ENCODE measurements at regions not wholly inside any gene's neighbourhood (a gene's known extent, or its start where the extent isn't known, plus 50 kb on each side); places are given as distances from the start of the nearest gene placed in this dataset.

- Mint-ChIP-seq H3K27ac (no peak overlapping the region), H3K9me3 (no peaks in the 10 kb centered on the region)
Measured at GRCh38 chr7:79590916-79591623, 137.6 kb upstream of the MAGI2 start.

DNA sequence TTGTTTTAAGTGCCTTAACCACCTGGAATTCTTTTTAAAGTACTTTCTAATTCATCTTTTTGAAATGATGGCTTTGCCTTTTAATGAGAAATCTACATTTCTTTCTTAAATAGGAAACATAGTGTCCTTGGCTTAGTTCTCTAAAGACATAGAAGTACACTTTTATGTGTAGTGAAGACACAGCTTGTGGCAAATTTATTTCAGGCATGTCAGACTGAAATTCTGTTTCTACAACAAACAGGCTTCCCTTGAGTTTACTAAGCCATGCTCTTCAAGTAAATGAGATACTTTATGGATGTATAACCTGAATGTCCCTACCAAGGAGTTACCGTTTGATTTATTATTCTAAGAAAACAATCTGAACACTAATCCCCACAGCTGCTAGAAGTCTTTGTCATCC, 136.9 kb upstream of the MAGI2 start:
- H3K36me3 Mint-ChIP-seq, result no peaks in the 10 kb centered on the region
- no peak for ATAC-seq

More at GRCh38 chr7:79590916-79591623, 137.6 kb upstream of the MAGI2 start:
- TF ChIP-seq SOX15 (CRISPR knock-in tag; IDR thresholded peaks at IDR 0.05), result no peak
- no peak for TF ChIP-seq FOXP1 (CRISPR knock-in tag; IDR thresholded peaks at IDR 0.05; ENCODE audit: borderline replicate concordance)
- TF ChIP-seq JUN (CRISPR knock-in tag; IDR thresholded peaks at IDR 0.05), result no peak
- no peak for TF ChIP-seq SMAD4 (CRISPR knock-in tag; IDR thresholded peaks at IDR 0.05)
- Mint-ChIP-seq H3K27me3 (ENCODE audit: low read depth) (no peaks in the 10 kb centered on the region), H3K36me3 (no peaks in the 10 kb centered on the region), H3K4me1 (no peaks in the 10 kb centered on the region), H3K4me3 (no peak overlapping the region)
- POLR2A ChIA-PET, result no interaction called here
- CTCF ChIA-PET, result no interaction called here
- no peak for DNase-seq (ENCODE audit: low spot score)
- ATAC-seq, result no peak

DNA sequence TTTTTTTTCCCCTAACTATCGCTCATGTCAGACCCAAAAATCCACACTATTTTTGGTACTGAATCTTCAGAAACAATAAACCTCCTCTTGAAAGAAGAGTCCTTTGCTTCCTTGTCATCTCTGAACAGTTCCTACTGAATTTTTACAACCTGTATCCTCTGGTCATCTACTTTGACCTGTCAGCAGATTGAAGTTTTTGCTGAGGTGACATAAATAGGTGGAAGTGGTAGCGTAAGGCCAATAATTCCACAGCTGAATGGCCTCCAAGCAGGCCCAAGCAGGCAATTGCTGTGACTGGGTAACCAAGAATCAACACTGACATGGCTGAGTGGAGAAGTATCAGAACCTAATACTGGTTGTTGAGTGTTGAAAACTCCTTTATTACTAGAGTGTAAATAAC, 117.4 kb upstream of the MAGI2 start:
- Mint-ChIP-seq H3K27ac (no peak overlapping the region), H3K9me3 (peaks cover 19% of the 10 kb centered on the region), H3K4me1 (no peaks in the 10 kb centered on the region), H3K36me3 (0 out of 2 replicates have a peak, but pooled peaks cover 4% of the 10 kb centered on the region), H3K4me3 (no peak overlapping the region), H3K27me3 (ENCODE audit: low read depth) (no peaks in the 10 kb centered on the region)
- DNase-seq (ENCODE audit: low spot score), result no peak
- ChIA-PET CTCF (no interaction called here), POLR2A (no interaction called here)
- ATAC-seq, result no peak
- TF ChIP-seq CREM (CRISPR knock-in tag; IDR thresholded peaks at IDR 0.05), result no peak
- TF ChIP-seq, protein P1, sequence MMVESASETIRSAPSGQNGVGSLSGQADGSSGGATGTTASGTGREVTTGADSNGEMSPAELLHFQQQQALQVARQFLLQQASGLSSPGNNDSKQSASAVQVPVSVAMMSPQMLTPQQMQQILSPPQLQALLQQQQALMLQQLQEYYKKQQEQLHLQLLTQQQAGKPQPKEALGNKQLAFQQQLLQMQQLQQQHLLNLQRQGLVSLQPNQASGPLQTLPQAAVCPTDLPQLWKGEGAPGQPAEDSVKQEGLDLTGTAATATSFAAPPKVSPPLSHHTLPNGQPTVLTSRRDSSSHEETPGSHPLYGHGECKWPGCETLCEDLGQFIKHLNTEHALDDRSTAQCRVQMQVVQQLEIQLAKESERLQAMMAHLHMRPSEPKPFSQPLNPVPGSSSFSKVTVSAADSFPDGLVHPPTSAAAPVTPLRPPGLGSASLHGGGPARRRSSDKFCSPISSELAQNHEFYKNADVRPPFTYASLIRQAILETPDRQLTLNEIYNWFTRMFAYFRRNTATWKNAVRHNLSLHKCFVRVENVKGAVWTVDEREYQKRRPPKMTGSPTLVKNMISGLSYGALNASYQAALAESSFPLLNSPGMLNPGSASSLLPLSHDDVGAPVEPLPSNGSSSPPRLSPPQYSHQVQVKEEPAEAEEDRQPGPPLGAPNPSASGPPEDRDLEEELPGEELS (CRISPR knock-in tag; IDR thresholded peaks at IDR 0.05), result no peak
- no peak for TF ChIP-seq MYBL2 (CRISPR knock-in tag; IDR thresholded peaks at IDR 0.05)
- no peak for TF ChIP-seq OVOL2 (CRISPR knock-in tag; IDR thresholded peaks at IDR 0.05; ENCODE audit: borderline replicate concordance)
- no peak for TF ChIP-seq ZNF423 (CRISPR knock-in tag; IDR thresholded peaks at IDR 0.05)
- no peak for TF ChIP-seq SP1 (CRISPR knock-in tag; conservative IDR thresholded peaks at IDR 0.05)
- TF ChIP-seq ATF3 (CRISPR knock-in tag; conservative IDR thresholded peaks at IDR 0.05), result no peak
- no peak for TF ChIP-seq FOXK1 (CRISPR knock-in tag; IDR thresholded peaks at IDR 0.05)
- no peak for TF ChIP-seq SMAD3 (CRISPR knock-in tag; IDR thresholded peaks at IDR 0.05; ENCODE audit: borderline replicate concordance)
- TF ChIP-seq, protein P2, sequence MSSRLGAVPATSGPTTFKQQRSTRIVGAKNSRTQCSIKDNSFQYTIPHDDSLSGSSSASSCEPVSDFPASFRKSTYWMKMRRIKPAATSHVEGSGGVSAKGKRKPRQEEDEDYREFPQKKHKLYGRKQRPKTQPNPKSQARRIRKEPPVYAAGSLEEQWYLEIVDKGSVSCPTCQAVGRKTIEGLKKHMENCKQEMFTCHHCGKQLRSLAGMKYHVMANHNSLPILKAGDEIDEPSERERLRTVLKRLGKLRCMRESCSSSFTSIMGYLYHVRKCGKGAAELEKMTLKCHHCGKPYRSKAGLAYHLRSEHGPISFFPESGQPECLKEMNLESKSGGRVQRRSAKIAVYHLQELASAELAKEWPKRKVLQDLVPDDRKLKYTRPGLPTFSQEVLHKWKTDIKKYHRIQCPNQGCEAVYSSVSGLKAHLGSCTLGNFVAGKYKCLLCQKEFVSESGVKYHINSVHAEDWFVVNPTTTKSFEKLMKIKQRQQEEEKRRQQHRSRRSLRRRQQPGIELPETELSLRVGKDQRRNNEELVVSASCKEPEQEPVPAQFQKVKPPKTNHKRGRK (CRISPR knock-in tag; IDR thresholded peaks at IDR 0.05; ENCODE audit: borderline replicate concordance), result no peak

More for the DNA sequence above, 136.9 kb upstream of the MAGI2 start:
- TF ChIP-seq NR1H2 (CRISPR knock-in tag; IDR thresholded peaks at IDR 0.05) (no peak), AFF4 (CRISPR knock-in tag; IDR thresholded peaks at IDR 0.05; ENCODE audit: borderline replicate concordance) (no peak), FOXP1 (CRISPR knock-in tag; IDR thresholded peaks at IDR 0.05; ENCODE audit: borderline replicate concordance) (no peak), ZNF121 (CRISPR knock-in tag; IDR thresholded peaks at IDR 0.05) (no peak)
- TF ChIP-seq, protein P3, sequence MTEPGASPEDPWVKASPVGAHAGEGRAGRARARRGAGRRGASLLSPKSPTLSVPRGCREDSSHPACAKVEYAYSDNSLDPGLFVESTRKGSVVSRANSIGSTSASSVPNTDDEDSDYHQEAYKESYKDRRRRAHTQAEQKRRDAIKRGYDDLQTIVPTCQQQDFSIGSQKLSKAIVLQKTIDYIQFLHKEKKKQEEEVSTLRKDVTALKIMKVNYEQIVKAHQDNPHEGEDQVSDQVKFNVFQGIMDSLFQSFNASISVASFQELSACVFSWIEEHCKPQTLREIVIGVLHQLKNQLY (CRISPR knock-in tag; IDR thresholded peaks at IDR 0.05), result no peak
- TF ChIP-seq, protein P4, sequence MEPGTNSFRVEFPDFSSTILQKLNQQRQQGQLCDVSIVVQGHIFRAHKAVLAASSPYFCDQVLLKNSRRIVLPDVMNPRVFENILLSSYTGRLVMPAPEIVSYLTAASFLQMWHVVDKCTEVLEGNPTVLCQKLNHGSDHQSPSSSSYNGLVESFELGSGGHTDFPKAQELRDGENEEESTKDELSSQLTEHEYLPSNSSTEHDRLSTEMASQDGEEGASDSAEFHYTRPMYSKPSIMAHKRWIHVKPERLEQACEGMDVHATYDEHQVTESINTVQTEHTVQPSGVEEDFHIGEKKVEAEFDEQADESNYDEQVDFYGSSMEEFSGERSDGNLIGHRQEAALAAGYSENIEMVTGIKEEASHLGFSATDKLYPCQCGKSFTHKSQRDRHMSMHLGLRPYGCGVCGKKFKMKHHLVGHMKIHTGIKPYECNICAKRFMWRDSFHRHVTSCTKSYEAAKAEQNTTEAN (CRISPR knock-in tag; IDR thresholded peaks at IDR 0.05), result no peak
- H3K27ac Mint-ChIP-seq, result no peak overlapping the region
- H3K9me3 Mint-ChIP-seq, result no peaks in the 10 kb centered on the region
- no peaks in the 10 kb centered on the region for H3K27me3 Mint-ChIP-seq (ENCODE audit: low read depth)
- ChIA-PET POLR2A (no interaction called here), CTCF (no interaction called here)
- H3K4me3 Mint-ChIP-seq, result no peak overlapping the region
- no peaks in the 10 kb centered on the region for H3K4me1 Mint-ChIP-seq
- no peak for DNase-seq (ENCODE audit: low spot score)
